GM21360 (cell line): ENCODE measurements at regions not wholly inside any gene's neighbourhood (a gene's known extent, or its start where the extent isn't known, plus 50 kb on each side); places are given as distances from the start of the nearest gene placed in this dataset.

Experiments used
- ATAC-seq: cut with Tn5 transposase; IDR thresholded peaks from one replicate; pipeline ENCODE4 v1.9.1; 2021; ENCODE audit warnings: mild to moderate bottlenecking, moderate library complexity; ENCODE audit not compliant: unreplicated experiment

DNA sequence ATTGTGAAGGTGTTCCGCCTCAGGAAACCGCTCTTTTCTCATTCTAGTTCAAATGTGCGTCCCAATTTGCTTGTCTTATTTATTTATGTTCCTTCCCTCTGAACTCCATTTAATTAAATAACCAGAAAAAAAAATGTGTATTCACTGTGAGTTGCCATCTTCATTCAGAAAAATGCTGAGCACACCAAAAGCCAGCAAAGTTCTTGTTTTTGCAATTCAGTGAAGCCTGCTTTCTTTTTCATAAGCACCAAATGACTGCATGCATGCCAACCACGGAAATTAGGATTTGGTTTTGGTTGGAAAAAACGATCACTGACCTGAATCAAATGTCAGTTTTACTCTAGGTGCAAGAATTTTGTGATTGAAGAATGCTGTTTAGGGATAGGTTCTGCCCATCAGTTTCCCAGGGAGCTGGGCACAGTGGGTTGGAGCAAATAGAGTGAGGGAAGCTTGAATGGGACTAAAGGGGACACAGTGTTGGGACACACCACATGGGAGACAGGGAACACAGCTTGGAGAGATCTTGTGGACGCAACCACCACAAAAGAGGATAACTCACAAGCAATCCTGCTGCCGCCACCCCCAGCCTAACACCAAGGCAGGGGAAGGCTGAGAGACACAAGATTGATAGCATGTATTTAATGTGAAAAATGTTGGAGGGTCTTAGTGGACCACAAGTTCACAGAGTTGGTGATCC is 183.4 kb upstream of the GALNT2 start:
- ATAC-seq: no peak

- ATAC-seq: no peak
Measured at GRCh38 chr1:229884765-229885164, 182.3 kb upstream of the GALNT2 start.

DNA sequence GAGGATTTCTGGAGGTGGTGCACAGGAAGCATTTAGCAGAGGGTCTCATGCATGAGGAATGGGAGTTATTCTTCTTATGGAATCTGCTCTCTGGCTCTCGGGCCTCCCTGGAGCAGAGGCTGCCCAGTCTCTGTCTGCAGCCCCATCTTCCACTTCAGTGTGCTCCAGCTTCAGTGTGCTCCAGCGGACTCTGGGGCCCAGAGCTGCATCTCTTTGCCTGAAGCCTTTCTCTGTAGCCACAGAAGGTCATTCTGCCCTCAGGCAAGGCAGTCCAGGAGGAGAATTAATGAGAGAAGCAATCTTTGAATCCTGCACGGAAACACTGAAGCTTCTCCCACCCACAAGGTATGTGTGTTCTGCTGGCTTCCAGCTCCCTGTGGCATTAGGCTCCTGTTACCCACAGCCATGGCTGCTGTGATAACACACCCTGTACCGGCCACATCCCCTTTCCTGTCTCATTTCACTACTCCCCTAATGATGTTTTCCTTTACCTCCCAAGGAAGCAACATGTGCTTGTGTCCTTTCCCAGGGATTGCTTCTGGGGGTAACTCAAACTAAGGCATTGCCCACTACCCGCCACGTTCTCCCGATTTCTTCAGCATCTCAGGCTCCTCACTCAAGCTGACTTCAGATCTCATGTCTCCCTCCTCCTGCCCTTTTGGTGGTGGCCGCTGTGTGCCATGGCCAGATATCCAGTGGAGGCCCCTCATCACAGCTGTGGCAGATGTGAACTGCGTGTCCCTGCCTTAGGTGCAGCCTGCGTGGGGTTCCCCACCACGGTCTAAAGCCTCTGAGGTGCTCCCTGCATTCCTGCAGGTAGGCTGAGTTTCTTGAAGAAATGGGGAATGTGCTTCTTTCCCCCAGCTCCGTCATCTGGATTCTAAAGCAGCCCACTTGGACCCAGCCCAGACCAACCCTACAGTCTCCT is 181.2 kb upstream of the GALNT2 start:
- ATAC-seq: no peak

DNA sequence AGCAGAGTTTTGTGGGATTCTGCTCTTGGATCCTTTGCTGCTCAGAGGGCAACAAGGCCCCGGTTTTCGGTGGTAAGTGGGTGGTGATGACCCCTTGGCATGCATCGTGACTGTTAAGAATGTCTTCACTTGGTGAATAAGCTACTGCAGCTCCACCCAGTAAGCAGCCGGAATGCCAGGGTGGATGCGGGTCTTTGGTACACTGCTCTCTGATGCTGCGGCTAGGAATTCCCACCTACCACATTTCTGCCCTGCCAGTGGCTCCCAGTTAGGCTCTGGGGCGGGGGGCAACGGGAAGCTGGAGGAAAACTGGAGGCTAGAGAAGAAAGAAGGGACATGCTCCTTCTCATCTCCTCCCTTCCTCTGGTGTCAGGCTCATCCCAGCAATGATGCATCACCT is 180.4 kb upstream of the GALNT2 start:
- no peak for ATAC-seq

- no peak for ATAC-seq
Measured at GRCh38 chr1:229887043-229887822, 179.8 kb upstream of the GALNT2 start.

DNA sequence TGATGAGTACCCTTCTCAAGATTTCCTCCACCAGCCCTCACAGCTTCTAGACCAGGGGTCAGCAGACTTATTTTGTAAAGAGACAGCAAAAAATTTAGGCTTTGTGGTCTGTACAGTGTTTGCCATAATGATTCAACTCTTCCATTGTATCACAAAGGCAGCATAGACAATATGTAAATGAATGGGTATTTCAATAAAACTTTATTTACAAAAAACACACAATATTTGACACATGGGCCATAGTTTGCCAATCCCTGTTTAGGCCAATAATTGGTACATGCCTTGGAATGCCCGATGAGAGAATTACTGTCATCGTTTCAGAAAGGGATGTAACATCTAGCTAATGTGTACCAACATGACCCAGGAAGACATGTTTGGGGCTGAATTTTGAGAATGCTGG is 178.9 kb upstream of the GALNT2 start:
- no peak for ATAC-seq

DNA sequence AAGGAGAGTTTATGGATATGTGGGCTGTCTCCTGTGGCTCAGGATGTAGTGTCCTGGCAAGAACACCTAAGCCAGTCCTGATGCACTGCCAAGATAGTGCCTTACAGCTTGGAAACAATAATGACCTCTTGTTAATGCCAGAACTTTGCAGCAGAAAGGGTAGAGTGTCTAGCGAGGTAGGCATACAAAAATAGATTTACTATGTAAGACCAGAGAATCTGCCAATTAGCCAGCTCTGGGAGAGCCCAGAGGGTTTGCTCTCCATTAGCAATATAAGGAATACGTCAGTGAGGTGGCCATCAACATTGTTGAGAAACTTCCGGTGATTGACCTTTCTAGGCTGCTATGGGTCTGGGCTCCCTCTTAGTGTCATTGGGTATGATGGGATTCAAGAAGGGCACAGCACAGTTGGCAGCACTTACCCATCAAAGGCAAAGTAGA is 178.5 kb upstream of the GALNT2 start:
- no peak for ATAC-seq

DNA sequence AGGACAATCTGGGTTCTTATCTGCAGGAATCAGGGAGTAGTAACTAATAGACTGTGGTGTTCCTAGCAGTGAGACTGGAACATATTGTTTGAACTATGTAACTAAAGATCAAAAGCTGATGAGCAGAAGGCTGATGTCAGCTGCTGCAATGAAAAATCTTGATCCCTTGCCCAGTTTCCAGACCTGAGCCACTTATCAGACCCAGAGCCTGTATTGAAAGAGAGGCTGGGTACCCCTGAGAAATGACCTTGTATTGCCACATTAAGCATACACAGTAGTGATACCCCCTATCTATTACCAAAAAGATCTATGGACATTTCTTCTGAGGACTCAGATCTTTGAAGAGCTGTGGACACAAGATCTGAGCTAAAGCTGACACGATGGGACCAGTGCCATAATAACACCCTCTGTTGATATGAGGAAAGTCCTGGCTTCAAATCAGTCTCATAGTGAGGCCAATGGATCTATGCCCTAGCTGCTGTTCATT is 178.0 kb upstream of the GALNT2 start:
- no peak for ATAC-seq

DNA sequence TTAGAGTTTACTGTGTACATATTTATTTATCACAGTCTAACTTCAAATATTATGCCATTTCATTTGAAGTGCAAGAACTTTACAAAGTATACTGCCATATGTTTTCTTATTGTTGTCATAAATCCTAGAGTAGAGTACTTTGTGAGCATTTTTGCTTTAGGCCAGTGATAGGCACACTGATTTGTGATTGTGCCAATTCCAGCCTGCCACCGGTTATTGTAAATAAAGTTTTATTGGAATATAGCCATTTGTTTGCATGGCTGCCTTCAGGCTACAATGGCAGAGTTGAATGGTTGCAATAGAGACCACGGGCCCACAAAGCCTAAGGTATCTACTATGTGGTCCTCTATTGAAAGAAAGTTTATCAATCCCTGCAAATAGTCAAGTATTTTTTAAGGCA is 175.8 kb upstream of the GALNT2 start:
- ATAC-seq: no peak

- no peak for ATAC-seq
Measured at GRCh38 chr1:229892515-229893117, 174.4 kb upstream of the GALNT2 start.

- no peak for ATAC-seq
Measured at GRCh38 chr1:229893762-229894444, 173.1 kb upstream of the GALNT2 start.

DNA sequence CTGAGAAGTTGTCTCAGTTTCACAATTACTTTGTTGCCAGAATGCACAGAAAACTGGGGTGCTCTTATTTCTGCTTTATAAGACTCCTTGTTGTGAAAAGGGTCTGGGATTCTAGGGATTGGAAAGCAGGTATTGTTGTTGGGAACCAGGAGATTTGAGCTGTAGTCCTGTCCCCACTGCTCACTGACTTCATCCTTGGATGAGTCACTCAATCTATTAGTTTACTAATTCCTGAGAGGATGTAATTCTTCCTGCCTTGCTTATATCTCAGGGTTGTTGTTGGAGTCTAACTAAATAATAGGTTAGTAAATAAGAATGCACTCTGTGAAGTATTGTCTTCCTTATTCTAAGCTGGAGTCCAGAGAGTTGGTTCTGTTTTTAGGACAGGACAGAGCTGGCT is 172.5 kb upstream of the GALNT2 start:
- ATAC-seq: no peak

DNA sequence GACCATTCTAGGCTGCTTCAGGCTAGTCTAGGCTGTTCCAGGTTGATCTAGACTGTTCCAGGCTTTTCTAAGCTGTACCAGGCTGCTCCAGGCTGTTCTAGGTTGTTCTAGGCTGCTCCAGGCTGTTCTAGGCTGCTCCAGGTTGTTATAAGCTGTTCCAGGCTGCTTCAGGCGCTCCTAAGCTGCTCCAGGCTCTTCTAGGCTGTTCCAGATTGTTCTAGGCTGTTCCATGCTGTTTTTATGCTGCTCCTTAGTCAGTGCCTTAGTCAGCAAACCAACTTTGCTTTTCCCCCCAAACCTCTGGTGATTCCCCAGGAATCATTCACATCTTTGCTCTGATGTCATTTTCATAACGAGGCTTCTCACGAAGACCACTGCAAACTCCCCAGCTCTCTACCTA is 171.4 kb upstream of the GALNT2 start:
- no peak for ATAC-seq

GRCh38 chr1:229896306-229896705 is 170.7 kb upstream of the GALNT2 start:
- ATAC-seq: no peak

DNA sequence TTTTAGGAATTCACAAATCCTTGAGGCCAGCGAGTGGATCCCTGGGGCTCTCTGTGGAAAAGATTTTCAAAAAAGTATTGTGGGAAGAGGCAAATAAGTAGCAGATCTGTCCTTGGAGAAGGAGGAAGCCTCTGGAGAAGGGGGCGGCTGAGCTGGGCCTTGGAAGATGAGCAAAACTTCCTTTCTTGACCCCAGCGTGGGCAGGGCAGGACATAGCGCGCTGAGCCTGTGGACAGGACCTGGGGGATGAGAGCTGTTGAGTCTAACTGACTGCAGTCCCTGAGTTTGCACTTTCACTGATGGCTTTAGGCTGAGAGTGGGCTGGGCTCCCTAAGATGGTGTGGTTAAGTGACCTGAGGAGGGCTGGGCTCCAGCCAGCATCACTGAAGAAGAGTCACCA is 170.2 kb upstream of the GALNT2 start:
- no peak for ATAC-seq

GRCh38 chr1:229897501-229897900 is 169.5 kb upstream of the GALNT2 start:
- ATAC-seq: no peak

- ATAC-seq: no peak
Measured at GRCh38 chr1:229900220-229900619, 166.8 kb upstream of the GALNT2 start.

- no peak for ATAC-seq
Measured at GRCh38 chr1:229905031-229905545, 161.9 kb upstream of the GALNT2 start.

DNA sequence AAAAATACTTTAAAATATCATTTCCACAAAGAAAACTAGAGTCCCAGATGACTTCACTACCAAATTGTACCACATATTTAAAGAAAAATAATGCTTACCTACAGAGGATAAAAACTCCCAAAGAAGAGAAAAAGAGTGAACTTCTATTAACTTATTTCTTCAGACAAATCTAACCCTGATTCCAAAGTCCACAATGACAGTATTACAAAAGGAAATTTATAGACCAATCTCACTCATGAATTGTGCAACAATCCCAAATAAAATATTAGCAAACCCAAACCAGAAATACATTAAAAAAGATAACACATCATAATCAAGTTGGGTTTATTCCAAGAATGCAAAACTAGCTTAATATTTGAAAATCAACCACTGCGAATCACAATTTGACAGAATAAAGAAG is 161.4 kb upstream of the GALNT2 start:
- ATAC-seq: no peak
